ENCODE measurements at regions not wholly inside any gene's neighbourhood (a gene's known extent, or its start where the extent isn't known, plus 50 kb on each side); places are given as distances from the start of the nearest gene placed in this dataset.

GRCh38 chr1:30331415-30332065 lies 391.8 kb downstream of the MATN1 start:
- no peak overlapping the region for H3K4me3 ChIP-seq (ENCODE audit: low read depth, low read length)
- TF ChIP-seq CTCF (IDR thresholded peaks at IDR 0.05; ENCODE audit: borderline replicate concordance, insufficient read depth, low read depth, low read length), result no peak

GRCh38 chr1:30330644-30331043 lies 392.7 kb downstream of the MATN1 start:
- TF ChIP-seq CTCF (IDR thresholded peaks at IDR 0.05; ENCODE audit: borderline replicate concordance, insufficient read depth, low read depth, low read length), result no peak
- no peak overlapping the region for H3K4me3 ChIP-seq (ENCODE audit: low read depth, low read length)

- no peak for TF ChIP-seq CTCF (IDR thresholded peaks at IDR 0.05; ENCODE audit: borderline replicate concordance, insufficient read depth, low read depth, low read length)
- H3K4me3 ChIP-seq (ENCODE audit: low read depth, low read length), result no peak overlapping the region
Observed at GRCh38 chr1:30329802-30330557, 393.4 kb downstream of the MATN1 start.

GRCh38 chr1:30329263-30329753 lies 394.1 kb downstream of the MATN1 start:
- TF ChIP-seq CTCF (IDR thresholded peaks at IDR 0.05; ENCODE audit: borderline replicate concordance, insufficient read depth, low read depth, low read length), result no peak
- no peak overlapping the region for H3K4me3 ChIP-seq (ENCODE audit: low read depth, low read length)

GRCh38 chr1:30328401-30329262 lies 394.8 kb downstream of the MATN1 start:
- TF ChIP-seq CTCF (IDR thresholded peaks at IDR 0.05; ENCODE audit: borderline replicate concordance, insufficient read depth, low read depth, low read length), result no peak
- no peak overlapping the region for H3K4me3 ChIP-seq (ENCODE audit: low read depth, low read length)

- no peak overlapping the region for H3K4me3 ChIP-seq (ENCODE audit: low read depth, low read length)
- no peak for TF ChIP-seq CTCF (IDR thresholded peaks at IDR 0.05; ENCODE audit: borderline replicate concordance, insufficient read depth, low read depth, low read length)
Observed at GRCh38 chr1:30328100-30328370, 395.4 kb downstream of the MATN1 start.

Data from GM12875 (cell line).